Bronchial epithelial cell (primary cell): ENCODE measurements at regions not wholly inside any gene's neighbourhood (a gene's known extent, or its start where the extent isn't known, plus 50 kb on each side); places are given as distances from the start of the nearest gene placed in this dataset.

ENCODE experiments used
- DNase-seq: peaks from one replicate; pipeline ENCODE4 v3.0.0-alpha.2; 2010; ENCODE audit warnings: low read depth
- FAIRE-seq: peaks from 2 replicates; lab custom pipeline; 2011; peaks lifted over from hg19 to GRCh38; lab: Jason Lieb, UNC
- H3K27me3 ChIP-seq: 2 replicates; pipeline ENCODE4 v1.5.1; 2011; ENCODE audit warnings: low read length; ENCODE audit not compliant: control insufficient read depth, insufficient read depth
- H3K36me3 ChIP-seq: 2 replicates; pipeline ENCODE4 v1.5.1; 2011; ENCODE audit warnings: low read length; ENCODE audit not compliant: control insufficient read depth, insufficient read depth
- H3K4me3 ChIP-seq: 2 replicates; pipeline ENCODE4 v1.5.1; 2011; ENCODE audit warnings: mild to moderate bottlenecking, low read depth, low read length, control low read depth
- TF ChIP-seq, protein P1 (sequence below): IDR thresholded peaks from 2 replicates; pipeline ENCODE4 v1.5.1; 2011; ENCODE audit warnings: mild to moderate bottlenecking, moderate library complexity, low read length, control low read depth, inconsistent platforms; ENCODE audit not compliant: insufficient read depth, severe bottlenecking

DNA sequence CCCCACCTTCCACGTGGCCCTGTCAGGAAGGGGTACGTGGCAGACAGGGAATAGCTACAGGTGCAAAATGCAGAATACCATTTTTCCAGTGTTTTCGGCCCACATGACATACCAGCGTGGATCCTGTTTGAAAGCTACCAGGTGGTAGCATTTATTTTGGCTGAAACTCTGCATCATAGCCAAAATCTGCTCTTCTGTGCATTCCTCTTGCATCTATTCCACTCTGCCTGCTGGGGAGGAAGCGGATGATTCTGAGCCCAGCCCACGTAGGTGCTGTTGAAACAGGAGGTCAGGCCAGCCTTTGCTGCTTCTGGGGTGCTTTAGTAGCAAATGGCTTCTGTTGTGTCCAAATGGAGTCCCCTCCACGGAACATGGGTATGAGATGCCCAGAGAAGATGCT lies 670.9 kb upstream of the EEF2KMT start:
- DNase-seq = no peak
- TF ChIP-seq, protein P1, sequence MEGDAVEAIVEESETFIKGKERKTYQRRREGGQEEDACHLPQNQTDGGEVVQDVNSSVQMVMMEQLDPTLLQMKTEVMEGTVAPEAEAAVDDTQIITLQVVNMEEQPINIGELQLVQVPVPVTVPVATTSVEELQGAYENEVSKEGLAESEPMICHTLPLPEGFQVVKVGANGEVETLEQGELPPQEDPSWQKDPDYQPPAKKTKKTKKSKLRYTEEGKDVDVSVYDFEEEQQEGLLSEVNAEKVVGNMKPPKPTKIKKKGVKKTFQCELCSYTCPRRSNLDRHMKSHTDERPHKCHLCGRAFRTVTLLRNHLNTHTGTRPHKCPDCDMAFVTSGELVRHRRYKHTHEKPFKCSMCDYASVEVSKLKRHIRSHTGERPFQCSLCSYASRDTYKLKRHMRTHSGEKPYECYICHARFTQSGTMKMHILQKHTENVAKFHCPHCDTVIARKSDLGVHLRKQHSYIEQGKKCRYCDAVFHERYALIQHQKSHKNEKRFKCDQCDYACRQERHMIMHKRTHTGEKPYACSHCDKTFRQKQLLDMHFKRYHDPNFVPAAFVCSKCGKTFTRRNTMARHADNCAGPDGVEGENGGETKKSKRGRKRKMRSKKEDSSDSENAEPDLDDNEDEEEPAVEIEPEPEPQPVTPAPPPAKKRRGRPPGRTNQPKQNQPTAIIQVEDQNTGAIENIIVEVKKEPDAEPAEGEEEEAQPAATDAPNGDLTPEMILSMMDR = no peak
- no peaks in the 10 kb centered on the region for H3K27me3 ChIP-seq
- no peak overlapping the region for H3K4me3 ChIP-seq
- FAIRE-seq = no peak
- H3K36me3 ChIP-seq = no peaks in the 10 kb centered on the region

DNA sequence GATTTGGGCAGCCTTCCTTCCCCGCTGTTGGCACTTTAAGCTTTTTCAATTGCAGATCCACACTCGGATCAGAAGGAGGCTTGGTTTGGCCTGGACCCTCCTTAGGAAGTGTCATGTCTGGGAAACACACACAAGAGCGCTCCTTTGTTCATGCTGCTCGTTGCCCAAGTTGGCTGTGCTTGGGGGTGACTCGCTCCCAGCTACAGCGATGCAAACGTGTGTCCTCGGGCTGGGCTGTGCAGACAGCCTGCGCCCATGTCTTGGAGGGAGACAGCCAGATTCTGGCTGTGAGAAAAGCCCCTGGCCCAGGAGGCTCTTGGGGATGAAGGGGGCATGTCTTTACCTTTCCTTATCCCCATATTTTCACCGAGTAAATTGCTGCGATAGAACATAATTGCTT lies 665.6 kb upstream of the EEF2KMT start:
- FAIRE-seq (no peak), DNase-seq (no peak)
- Histone ChIP-seq H3K4me3 (no peak overlapping the region), H3K36me3 (no peaks in the 10 kb centered on the region), H3K27me3 (no peaks in the 10 kb centered on the region)
- TF ChIP-seq, protein P1 = no peak

DNA sequence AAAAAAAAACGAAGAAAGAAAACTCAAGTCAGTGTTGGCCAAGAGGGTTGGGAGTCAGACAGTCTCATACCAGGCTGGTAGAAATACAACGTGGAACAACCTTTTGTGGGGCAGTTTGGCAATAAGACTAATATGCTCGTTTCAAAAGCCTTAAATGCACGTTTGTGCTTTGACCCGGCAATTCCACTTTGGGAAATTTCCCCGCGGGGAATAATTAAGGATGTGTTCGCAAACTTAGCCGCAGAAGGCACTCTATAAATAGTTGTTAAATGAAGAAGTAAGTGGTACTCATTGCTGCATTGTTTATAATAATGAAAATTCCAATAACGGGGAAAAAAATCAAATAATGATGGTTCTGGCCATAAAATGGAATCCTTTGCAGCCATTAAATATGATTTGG lies 664.8 kb upstream of the EEF2KMT start:
- Histone ChIP-seq H3K4me3 (no peak overlapping the region), H3K27me3 (no peaks in the 10 kb centered on the region), H3K36me3 (no peaks in the 10 kb centered on the region)
- TF ChIP-seq, protein P1 = no peak
- FAIRE-seq = no peak
- no peak for DNase-seq

DNA sequence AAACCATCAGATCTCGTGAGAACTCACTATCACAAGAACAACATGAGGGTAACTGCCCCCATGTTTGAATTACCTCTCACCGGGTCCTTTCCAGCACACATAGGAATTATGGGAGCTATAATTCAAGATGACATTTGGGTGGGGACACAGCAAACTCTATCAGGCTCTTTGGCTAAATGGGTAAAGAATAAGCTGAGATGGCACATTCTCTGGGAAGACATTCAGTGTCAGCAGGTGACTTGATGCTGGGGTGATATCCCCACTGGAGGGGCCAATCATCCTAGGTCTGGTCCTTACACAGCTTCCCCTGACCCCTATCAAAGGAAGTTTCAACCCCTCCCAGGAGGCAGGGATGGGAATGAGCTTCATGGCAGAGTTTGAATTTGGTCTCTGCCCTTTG lies 664.0 kb upstream of the EEF2KMT start:
- Histone ChIP-seq H3K27me3 (no peaks in the 10 kb centered on the region), H3K4me3 (no peak overlapping the region), H3K36me3 (no peaks in the 10 kb centered on the region)
- FAIRE-seq = no peak
- no peak for DNase-seq
- TF ChIP-seq, protein P1 = no peak

DNA sequence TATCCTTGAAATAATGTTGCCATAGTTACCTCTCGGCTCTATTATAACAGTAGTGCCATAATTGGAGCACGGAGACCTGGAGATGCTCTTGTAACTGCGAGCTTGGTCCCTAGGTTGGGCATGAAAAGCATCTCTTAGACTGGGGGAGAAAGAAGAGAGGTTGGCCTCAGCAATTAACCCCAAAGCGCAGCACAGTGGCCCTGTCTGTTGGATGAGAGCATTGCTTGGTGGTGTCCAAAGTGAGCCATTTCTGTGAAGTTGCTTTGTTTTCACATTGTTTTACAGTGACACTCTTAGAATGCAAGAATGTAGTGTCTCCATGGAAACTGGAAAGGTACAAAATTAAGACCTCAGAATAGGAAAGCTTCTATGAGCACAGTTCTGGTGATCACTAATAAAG lies 660.7 kb upstream of the EEF2KMT start:
- DNase-seq (no peak), FAIRE-seq (no peak)
- H3K36me3 ChIP-seq = no peaks in the 10 kb centered on the region
- H3K4me3 ChIP-seq = no peak overlapping the region
- TF ChIP-seq, protein P1 = no peak
- H3K27me3 ChIP-seq = no peaks in the 10 kb centered on the region

DNA sequence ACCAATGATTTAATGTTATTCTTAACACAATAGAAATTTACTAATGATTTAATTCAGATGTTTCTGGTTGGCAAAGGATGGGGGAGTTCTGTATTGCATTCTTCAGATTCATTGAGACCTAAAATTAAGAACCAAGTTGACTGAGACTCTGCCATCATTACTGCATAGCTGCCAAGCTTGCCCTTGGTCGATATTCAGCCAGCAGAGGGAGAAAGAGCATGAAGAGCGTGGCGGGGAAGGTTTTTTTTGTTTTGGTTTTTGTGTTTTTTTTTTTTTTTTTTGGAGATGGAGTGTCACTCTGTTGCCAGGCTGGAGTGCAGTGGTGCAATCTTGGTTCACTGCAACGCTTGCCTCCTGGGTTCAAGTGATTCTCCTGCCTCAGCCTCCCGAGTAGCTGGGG lies 659.4 kb upstream of the EEF2KMT start:
- Histone ChIP-seq H3K36me3 (no peaks in the 10 kb centered on the region), H3K27me3 (no peaks in the 10 kb centered on the region), H3K4me3 (no peak overlapping the region)
- TF ChIP-seq, protein P1 = no peak
- FAIRE-seq = no peak
- DNase-seq = no peak
